KBM-7 (cell line): ENCODE measurements at regions not wholly inside any gene's neighbourhood (a gene's known extent, or its start where the extent isn't known, plus 50 kb on each side); places are given as distances from the start of the nearest gene placed in this dataset.
A peak's percentile ranks its signal among the peaks of the same experiment; 100 is the strongest.

ENCODE experiments used
- DNase-seq: peaks from one replicate; pipeline ENCODE4 v3.0.0-alpha.2; 2015
- in situ Hi-C: fragments of 300-500 bp; cut with MboI; formaldehyde crosslinking; loops from 2 replicates; pipeline ENCODE4 v1.14.3; 2020; ENCODE audit warnings: low sequenced_read_pairs, low pct_unique_long_range_greater_than_20kb, mixed read lengths

- in situ Hi-C loops: no loop called here
- DNase-seq: no peak
Observed at GRCh38 chr7:97454636-97455035, 277.2 kb upstream of the TAC1 start.

DNA sequence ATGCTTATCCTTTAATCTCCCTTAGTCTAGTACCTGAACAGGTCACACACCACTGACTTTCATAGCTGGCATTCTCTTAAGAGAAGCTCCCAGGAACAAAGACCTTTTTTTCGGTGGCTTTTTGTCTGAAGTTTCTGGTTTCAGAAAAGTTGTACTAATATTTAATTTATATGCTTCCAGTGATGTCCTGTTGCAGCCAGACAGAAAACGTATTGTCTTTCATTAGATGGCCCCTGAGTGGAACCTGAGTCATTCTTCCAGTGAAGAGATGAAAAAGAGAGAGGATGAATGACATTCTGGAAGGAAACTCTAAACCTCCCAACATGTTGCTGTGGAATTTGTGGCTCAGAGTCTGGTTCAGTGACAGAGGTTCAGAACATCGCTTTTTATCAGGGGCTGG is 274.8 kb upstream of the TAC1 start:
- in situ Hi-C loops: no loop called here
- no peak for DNase-seq

- DNase-seq: no peak
- in situ Hi-C loops: no loop called here
Observed at GRCh38 chr7:97460433-97460832, 271.5 kb upstream of the TAC1 start.

GRCh38 chr7:97461596-97461995 is 270.3 kb upstream of the TAC1 start:
- in situ Hi-C loops: no loop called here
- no peak for DNase-seq

GRCh38 chr7:97466071-97466470 is 265.8 kb upstream of the TAC1 start:
- in situ Hi-C loops: no loop called here
- DNase-seq: no peak

DNA sequence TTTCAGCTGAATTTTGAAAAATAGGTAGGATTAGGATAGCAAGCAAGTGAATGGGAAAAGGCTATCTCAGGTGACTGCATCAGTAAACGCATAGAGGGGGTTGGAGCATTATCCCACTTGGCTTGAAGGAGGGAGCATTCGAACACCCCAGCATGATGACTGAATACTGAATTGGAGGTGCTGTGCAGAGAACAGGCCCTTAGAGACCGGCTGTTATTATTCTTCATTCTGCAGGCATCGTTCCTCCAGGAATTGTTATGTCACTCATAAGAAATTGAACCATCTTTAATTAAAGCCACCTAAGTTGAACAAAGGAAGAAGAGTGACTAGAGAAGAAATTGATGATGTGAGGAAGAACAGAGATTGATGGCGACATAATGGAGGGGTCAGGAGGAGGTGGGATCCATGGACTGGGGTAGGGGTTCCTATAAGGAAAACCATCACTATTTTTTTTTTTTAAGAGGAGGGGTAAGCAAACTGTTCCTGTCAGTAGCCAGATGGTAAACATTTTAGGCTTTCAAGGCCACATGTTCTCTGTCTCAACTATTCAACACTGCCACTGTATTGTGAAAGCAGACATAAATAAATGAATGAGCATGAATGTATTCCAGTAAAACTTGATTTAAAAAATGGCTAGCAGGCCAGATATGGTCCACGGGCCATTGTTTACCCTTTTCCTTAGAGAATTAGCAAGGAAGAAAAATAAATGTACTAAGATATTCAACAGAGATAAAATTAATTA is 264.7 kb upstream of the TAC1 start:
- in situ Hi-C loops: no loop called here

DNA sequence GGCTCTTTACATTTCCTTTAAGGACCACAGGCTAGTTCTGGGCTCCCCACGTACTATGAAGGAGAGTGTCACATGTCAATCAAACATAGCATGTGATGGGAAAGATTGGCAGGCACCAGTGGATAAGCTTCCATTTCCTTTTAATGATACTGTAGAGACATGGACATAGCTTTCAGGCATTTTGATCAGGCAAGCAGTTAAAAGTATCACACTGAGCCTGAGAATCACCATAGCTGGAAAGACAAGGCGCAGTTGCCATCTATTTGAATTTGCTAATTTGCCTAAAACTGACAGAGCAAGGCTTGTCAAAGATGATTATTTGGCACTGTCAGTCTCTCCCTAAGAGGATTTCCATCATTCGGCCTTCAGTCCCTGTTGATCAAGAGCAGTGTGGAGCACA is 263.4 kb upstream of the TAC1 start:
- in situ Hi-C loops: no loop called here
- no peak for DNase-seq

More for the DNA sequence above, 264.7 kb upstream of the TAC1 start:
- DNase-seq: no peak

- in situ Hi-C loops: no loop called here
- DNase-seq: no peak
Observed at GRCh38 chr7:97470726-97471125, 261.2 kb upstream of the TAC1 start.

DNA sequence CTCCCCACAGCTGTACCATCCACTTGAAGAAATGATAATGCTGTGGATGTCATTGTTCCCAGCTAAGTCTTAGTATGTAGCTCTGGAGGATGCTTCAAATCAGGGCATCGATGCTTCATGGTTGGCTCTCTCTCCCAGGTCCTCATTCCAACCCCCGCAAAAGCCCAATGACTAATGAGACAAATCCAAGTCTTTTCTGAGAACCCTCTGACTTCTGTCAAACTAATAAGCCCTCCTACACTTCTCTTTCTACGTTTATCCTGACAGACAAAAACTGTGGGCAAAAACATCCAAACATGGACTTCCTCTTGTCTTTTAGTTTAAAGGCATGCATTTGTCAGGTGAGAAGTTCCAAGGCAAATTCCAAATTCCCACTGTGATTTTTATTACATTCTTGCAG is 260.4 kb upstream of the TAC1 start:
- in situ Hi-C loops: no loop called here
- no peak for DNase-seq

DNA sequence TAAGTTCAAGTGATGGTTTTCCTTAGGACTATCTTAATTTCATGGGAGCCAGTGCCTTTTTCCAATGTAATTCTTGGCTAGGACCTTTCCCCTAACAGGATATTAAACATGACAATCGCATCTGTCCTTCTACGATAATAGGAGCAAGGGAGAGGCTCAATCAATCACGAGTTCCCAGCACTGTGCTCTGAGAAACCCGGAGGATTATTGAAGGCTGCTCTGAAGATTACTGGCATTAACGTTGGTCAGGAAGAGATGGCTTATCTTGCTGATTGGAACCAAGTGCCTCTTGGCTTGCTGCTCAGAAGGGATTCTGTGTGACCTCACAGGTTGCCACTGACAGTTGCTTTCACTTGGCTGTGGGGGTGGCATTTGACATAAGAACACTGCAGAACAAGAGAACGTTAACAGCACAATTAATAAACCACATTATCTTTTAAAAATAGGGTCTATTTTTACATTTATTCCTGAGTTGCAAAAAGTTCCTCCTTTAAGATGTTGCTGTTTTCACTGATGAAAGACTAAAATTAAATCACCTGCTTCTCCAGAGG is 252.1 kb upstream of the TAC1 start:
- in situ Hi-C loops: no loop called here
- DNase-seq: no peak

GRCh38 chr7:97480772-97481390 is 251.0 kb upstream of the TAC1 start:
- in situ Hi-C loops: no loop called here
- DNase-seq: no peak

GRCh38 chr7:97495487-97495886 is 236.4 kb upstream of the TAC1 start:
- in situ Hi-C loops: no loop called here
- no peak for DNase-seq

DNA sequence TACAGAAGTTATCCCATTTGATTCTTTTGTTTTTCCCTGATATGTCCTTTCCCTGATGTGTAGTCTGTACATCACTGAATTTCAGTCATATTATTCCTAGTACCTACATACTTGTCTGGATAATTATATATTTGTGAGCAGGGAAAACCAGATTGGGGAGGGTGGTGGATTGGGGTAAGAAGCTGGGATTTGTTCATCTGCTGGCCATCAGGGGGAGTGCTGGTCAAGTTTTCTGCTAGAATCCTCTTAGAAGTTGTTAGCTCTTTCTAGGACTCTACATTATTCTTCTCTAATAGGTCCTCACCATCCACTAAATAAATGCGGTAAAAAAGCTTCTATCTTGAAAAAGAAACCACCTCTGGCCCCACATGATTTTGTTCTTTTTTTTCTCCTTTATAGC is 232.7 kb upstream of the TAC1 start:
- peak; percentile 28 for DNase-seq
- in situ Hi-C loops: no loop called here

DNA sequence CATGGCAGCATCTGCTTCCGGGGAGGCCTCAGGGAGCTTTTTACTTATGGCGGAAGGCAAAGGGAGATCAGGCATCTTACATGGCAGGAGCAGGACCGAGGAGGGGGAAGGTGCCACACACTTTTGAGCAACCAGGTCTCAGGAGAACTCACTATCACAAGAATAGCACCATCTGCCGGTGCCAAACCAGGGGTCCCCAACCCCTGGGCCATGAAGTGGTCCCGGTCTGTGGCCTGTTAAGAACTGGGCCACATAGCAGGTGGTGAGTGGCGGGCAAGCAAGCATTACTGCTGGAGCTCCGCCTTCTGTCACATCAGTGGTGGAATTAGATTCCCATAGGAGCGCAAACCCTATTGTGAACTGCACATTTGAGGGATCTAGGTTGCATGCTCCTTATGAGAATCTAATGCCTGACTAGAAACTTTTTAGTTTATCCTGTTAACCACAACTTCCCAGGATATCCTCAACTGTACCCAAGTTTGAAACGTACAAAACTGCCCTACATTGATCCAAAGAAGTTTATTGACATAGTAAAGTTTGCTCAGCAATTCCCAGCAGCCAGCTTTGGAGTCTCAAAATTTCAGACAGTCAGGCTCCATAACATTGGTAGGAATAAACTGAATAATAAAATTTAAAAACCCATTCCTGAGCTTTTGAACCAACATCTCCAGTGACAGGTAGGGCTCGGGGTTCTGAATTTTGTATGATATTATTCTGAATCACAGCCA is 228.4 kb upstream of the TAC1 start:
- in situ Hi-C loops: no loop called here

DNA sequence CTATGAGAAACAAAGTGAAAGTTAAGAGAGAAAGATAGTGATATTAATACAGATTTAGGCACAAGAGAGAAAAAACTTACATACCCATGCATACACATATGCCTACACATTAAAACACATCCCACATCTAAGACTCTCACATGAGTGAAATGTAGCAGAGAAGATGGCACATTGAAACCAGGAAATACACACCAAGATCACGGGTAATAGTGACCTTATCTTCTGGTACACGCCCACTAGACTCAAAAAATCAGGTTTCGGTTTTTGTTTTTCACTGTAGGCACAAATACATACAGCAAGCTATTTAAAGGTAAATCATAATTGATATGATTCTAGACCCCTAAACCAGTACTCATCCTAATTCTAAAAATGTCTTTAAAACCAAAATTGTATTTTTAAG is 225.2 kb upstream of the TAC1 start:
- in situ Hi-C loops: no loop called here
- DNase-seq: no peak

More for the DNA sequence above, 228.4 kb upstream of the TAC1 start:
- no peak for DNase-seq

GRCh38 chr7:97512441-97513207 is 219.3 kb upstream of the TAC1 start:
- no peak for DNase-seq
- in situ Hi-C loops: no loop called here

DNA sequence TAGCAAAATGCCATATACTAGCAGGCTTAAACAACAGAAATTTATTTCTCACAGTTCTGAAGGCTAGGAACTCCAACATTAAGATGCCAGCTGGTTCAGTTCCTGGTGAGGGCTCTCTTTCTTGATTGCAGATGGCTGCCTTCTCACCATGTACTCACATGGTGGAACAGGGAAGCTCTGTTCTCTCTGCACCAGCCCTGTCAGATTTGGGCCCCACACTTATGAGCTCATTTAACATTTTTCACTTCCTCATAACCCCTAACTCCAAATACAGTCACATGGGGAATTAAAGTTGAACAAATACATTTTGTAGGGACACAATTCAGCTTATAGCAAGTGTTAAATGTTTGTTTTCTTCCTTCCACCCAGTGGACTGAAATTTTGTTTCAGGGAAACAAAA is 218.6 kb upstream of the TAC1 start:
- no peak for DNase-seq
- in situ Hi-C loops: no loop called here

DNA sequence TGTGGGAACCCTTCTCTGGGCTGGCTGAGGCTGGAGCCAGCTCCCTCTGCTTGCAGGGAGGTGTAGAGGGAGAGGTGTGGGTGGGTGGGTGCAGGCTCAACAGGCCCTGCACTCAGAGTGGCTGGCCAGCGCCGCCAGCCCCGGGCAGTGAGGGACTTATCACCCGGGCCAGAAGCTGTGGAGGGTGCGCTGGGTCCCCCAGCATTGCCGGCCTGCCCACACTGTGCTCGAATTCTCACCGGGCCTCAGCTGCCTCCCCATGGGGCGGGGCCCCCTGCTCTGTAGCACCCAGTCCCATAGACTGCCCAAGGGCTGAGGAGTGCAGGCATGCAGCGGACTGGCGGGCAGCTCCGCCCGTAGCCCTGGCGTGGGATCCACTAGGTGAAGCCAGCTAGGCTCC is 190.7 kb upstream of the TAC1 start:
- in situ Hi-C loops: no loop called here
- no peak for DNase-seq

- no peak for DNase-seq
- in situ Hi-C loops: no loop called here
Observed at GRCh38 chr7:97555857-97556421, 175.9 kb upstream of the TAC1 start.
